IPS-NIHi11 (cell line): ENCODE measurements at regions not wholly inside any gene's neighbourhood (a gene's known extent, or its start where the extent isn't known, plus 50 kb on each side); places are given as distances from the start of the nearest gene placed in this dataset.

Experiments used
- DNase-seq: peaks from one replicate; pipeline ENCODE4 v3.0.0; 2012; ENCODE audit warnings: mixed read lengths, low spot score

DNA sequence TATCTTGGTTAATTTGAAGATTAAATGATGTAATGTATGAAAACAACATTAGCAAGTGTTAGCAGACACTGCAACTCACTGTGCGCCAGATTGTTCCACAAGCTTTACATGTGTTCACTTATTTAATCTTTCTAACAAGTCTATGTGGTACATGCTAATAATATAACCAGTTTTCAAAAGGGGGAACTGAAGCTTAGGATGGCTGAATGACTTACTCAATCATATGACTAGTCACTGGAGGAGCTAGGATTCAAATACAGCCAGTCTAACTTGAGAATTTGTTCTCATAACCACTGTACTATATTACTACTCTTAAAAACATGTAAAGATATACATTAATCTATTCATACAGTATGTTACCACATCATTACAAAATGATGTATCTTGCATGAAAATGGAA lies 60.5 kb upstream of the LRIG3 start:
- no peak for DNase-seq

DNA sequence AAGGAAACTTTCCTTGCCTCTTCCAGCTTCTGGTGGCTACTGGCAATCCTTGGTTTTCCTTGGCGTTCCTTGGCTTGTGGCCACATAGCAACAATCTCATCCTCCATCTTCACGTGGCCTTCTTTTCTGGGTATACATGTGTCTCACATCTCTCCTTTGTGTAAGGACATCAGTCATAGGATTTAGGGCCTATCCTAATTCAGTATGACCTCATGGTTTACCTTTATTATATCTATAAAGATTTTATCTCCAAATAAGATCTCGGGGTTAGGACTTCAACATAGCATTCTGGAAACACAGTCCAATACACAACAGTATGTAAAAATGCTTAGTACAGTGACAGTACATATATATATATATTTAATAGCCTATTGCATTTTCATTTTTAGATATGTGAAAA lies 58.4 kb upstream of the LRIG3 start:
- no peak for DNase-seq

DNA sequence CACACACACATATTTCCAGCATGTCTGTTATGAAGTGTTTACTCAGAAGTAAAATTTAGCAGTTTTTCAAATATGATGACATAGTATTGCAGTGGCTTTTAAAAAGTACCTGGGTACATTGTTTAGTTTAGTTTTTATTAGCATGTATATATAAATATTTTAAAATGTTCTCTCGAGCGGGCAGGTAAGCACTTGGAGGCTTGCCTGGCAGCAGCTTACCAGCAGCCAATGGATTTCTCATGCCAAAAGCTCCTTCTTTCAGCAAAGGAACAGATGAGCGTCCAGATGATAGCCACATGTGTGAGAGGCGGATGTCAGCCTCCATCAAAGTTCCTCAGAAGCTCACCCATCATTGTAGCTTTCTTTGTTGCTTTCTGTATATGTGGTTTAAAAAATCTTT lies 57.2 kb upstream of the LRIG3 start:
- DNase-seq: no peak

DNA sequence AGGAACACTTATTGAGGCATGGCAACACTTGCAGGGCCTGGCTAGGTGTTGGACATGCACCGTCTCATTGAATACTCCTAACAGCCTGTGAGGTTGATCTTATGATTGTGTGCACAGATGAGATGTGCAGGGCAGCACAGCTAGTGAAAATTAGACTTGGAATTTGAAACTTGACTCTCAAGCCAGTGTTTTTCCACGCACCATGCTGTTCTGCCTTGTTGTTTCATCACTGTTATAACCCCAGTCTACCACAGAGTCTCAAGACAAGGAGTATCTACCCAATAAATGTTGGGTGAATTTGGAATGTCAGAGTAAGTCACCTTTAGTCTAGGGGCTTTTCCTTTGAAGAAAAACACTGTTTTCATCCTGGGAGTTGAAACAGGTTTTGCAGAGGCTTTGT lies 55.8 kb upstream of the LRIG3 start:
- no peak for DNase-seq
